Fibroblast of lung (primary cell): ENCODE measurements at regions not wholly inside any gene's neighbourhood (a gene's known extent, or its start where the extent isn't known, plus 50 kb on each side); places are given as distances from the start of the nearest gene placed in this dataset.

Experiments
- DNase-seq, 2 donors: peaks; one replicate each; pipeline versions ENCODE4 v3.0.0 to v3.0.0-alpha.2; 2010; ENCODE audit warnings: low read depth in 2 of 2
- H2AFZ ChIP-seq: 2 replicates; pipeline ENCODE4 v1.5.1; 2012; ENCODE audit warnings: low read length, control low read depth, inconsistent platforms
- H3K27ac ChIP-seq: 2 replicates; pipeline ENCODE4 v1.5.1; 2011; ENCODE audit warnings: low read length, control low read depth; ENCODE audit not compliant: insufficient read depth
- H3K27me3 ChIP-seq: 2 replicates; pipeline ENCODE4 v1.5.1; 2011; ENCODE audit warnings: mild to moderate bottlenecking, low read length; ENCODE audit not compliant: control insufficient read depth, insufficient read depth
- H3K36me3 ChIP-seq: 2 replicates; pipeline ENCODE4 v1.5.1; 2011; ENCODE audit warnings: low read length; ENCODE audit not compliant: control insufficient read depth, insufficient read depth
- H3K4me1 ChIP-seq: 2 replicates; pipeline ENCODE4 v1.5.1; 2011; ENCODE audit warnings: low read length; ENCODE audit not compliant: control insufficient read depth, insufficient read depth; ENCODE audit errors: extremely low read depth
- H3K4me2 ChIP-seq: 2 replicates; pipeline ENCODE4 v1.5.1; 2011; ENCODE audit warnings: low read length, control low read depth; ENCODE audit not compliant: insufficient read depth; ENCODE audit errors: extremely low read depth
- H3K4me3 ChIP-seq, 4 experiments: fragments of 200-600 bp in 1 of 4; sonication (generic) in 1 of 4; replicated peaks in 1 of 4; 2 replicates each; pipeline ENCODE4 v1.5.1; 2011 to 2016; ENCODE audit warnings: low read length in 4 of 4, low read depth in 3 of 4, mild to moderate bottlenecking in 3 of 4, control low read depth in 2 of 4, inconsistent platforms in 1 of 4, mixed read lengths in 1 of 4; ENCODE audit not compliant: insufficient read depth in 1 of 4; ENCODE audit errors: control extremely low read depth in 1 of 4
- H3K79me2 ChIP-seq: 2 replicates; pipeline ENCODE4 v1.5.1; 2012; ENCODE audit warnings: mild to moderate bottlenecking, low read length, inconsistent platforms; ENCODE audit not compliant: control insufficient read depth, insufficient read depth
- H3K9ac ChIP-seq: 2 replicates; pipeline ENCODE4 v1.5.1; 2011; ENCODE audit warnings: mild to moderate bottlenecking, low read length, control low read depth; ENCODE audit not compliant: insufficient read depth
- H3K9me3 ChIP-seq: 2 replicates; pipeline ENCODE4 v1.5.1; 2012; ENCODE audit warnings: low read depth, low read length; ENCODE audit not compliant: control insufficient read depth, insufficient read depth
- H4K20me1 ChIP-seq: 2 replicates; pipeline ENCODE4 v1.5.1; 2011; ENCODE audit warnings: low read length; ENCODE audit not compliant: control insufficient read depth, insufficient read depth; ENCODE audit errors: extremely low read depth
- CTCF ChIP-seq, 2 donors: IDR thresholded peaks in 1 of 2; conservative IDR thresholded peaks in 1 of 2; 1 replicate in 1 of 2; 2 replicates in 1 of 2; pipeline ENCODE4 v1.5.1; 2011 to 2012; ENCODE audit warnings: low read length in 2 of 2, control low read depth in 1 of 2, inconsistent platforms in 1 of 2, low read depth in 1 of 2, mild to moderate bottlenecking in 1 of 2
- EZH2 ChIP-seq: IDR thresholded peaks from 2 replicates; pipeline ENCODE4 v1.5.1; 2012; ENCODE audit warnings: low read length, control low read depth, mild to moderate bottlenecking; ENCODE audit errors: missing control alignments

DNA sequence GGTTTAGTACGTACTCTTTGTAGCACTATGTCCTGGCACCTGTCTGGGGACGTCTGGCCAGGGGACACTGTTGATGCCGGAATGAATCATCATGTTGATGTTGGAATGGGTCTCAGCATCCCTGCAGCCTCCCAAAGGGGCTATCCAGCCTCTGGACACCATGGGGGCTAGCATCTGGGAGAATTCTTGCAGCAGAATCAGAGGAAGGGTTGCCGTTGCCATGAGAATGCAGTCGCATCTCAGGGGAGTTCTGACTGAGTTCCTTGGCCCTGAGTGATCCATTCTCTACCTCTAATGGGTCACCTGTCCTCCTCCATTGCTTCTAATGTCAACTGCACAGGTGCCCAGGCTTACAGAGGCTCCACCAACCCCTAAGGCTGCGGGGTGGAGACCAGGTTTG, 129.1 kb downstream of the UQCRFS1 start:
- H3K27ac ChIP-seq: no peak overlapping the region
- no peaks in the 10 kb centered on the region for H3K9me3 ChIP-seq
- no peak overlapping the region for H3K4me2 ChIP-seq
- H2AFZ ChIP-seq: no peak overlapping the region
- H3K9ac ChIP-seq: no peak overlapping the region
- no peaks in the 10 kb centered on the region for H3K27me3 ChIP-seq
- TF ChIP-seq EZH2 (no peak), CTCF (conservative IDR thresholded peaks at IDR 0.05 in 1 of 2, IDR thresholded peaks at IDR 0.05 in 1 of 2; ENCODE audit: low read depth in 1 of 2, low read length in 2 of 2) (no peak)
- no peaks in the 10 kb centered on the region for H4K20me1 ChIP-seq
- no peak overlapping the region for H3K4me3 ChIP-seq
- no peaks in the 10 kb centered on the region for H3K79me2 ChIP-seq
- no peak for DNase-seq
- no peaks in the 10 kb centered on the region for H3K4me1 ChIP-seq
- no peaks in the 10 kb centered on the region for H3K36me3 ChIP-seq

DNA sequence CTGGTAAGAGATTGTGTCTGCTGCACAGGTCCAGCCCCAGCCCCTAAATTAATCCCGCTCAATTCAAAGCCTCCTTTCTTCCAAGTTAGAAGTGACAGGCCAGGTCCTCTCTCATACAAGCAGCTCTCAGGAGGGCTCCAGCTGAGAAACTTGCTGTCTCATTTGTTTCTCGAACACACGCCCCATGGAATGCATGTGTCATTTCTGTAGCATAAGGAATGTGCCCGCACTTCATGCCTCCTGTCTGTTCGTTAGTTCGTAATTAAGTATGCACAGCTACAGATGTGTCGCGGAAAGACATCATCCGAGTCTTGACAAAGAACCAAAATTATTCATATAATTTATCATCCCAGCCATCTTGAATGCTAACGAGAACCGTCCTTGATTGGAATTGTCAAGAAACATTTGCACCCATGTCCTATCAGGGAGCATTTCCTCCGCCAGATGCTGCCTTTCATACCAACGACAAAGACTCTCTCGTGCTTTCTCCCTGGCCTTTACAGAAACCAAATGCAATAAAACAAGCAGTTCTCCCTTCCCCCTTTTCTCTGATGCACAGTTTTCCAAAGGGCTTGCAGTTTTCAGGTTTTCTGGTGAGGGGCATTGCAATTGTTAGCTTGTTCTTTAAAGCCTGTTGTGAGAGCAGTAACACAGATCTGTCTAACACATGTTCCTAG, 133.5 kb downstream of the UQCRFS1 start:
- no peak for DNase-seq
- Histone ChIP-seq H3K4me1 (no peaks in the 10 kb centered on the region), H3K27me3 (no peaks in the 10 kb centered on the region), H4K20me1 (no peaks in the 10 kb centered on the region), H3K27ac (no peak overlapping the region), H3K36me3 (no peaks in the 10 kb centered on the region), H3K4me3 (no peak overlapping the region), H3K79me2 (no peaks in the 10 kb centered on the region), H3K9ac (no peak overlapping the region), H3K4me2 (no peak overlapping the region), H2AFZ (no peak overlapping the region), H3K9me3 (no peaks in the 10 kb centered on the region)
- TF ChIP-seq CTCF (conservative IDR thresholded peaks at IDR 0.05 in 1 of 2, IDR thresholded peaks at IDR 0.05 in 1 of 2; ENCODE audit: low read depth in 1 of 2, low read length in 2 of 2) (no peak), EZH2 (no peak)

- DNase-seq: no peak
- Histone ChIP-seq H3K4me1 (no peaks in the 10 kb centered on the region), H3K4me2 (no peak overlapping the region), H4K20me1 (no peaks in the 10 kb centered on the region), H3K9ac (no peak overlapping the region), H3K79me2 (no peaks in the 10 kb centered on the region), H3K27me3 (no peaks in the 10 kb centered on the region), H3K27ac (no peak overlapping the region), H3K9me3 (no peaks in the 10 kb centered on the region), H3K4me3 (no peak overlapping the region), H3K36me3 (no peaks in the 10 kb centered on the region), H2AFZ (no peak overlapping the region)
- no peak for TF ChIP-seq EZH2
- no peak for TF ChIP-seq CTCF (conservative IDR thresholded peaks at IDR 0.05 in 1 of 2, IDR thresholded peaks at IDR 0.05 in 1 of 2; ENCODE audit: low read depth in 1 of 2, low read length in 2 of 2)
These were observed 136.0 kb downstream of the UQCRFS1 start for GRCh38 chr19:29076963-29077362.
